ENCODE measurements at regions not wholly inside any gene's neighbourhood (a gene's known extent, or its start where the extent isn't known, plus 50 kb on each side); places are given as distances from the start of the nearest gene placed in this dataset.

GRCh38 chr3:176321099-176321498, 876.2 kb downstream of the TBL1XR1 start:
- DNase-seq (ENCODE audit: low read depth, low spot score) = no peak

GRCh38 chr3:176313426-176313825, 883.9 kb downstream of the TBL1XR1 start:
- TF ChIP-seq CTCF (IDR thresholded peaks at IDR 0.05; ENCODE audit: low read depth, low read length) = no peak
- in situ Hi-C loops (cut with HindIII; ENCODE audit: low sequenced_read_pairs) = no loop called here
- DNase-seq (ENCODE audit: low read depth, low spot score) = no peak
- no peak overlapping the region for H3K4me3 ChIP-seq (ENCODE audit: low read depth, low read length)

More at GRCh38 chr3:176321099-176321498, 876.2 kb downstream of the TBL1XR1 start:
- in situ Hi-C loops (cut with HindIII; ENCODE audit: low sequenced_read_pairs) = no loop called here
- TF ChIP-seq CTCF (IDR thresholded peaks at IDR 0.05; ENCODE audit: low read depth, low read length) = no peak
- no peak overlapping the region for H3K4me3 ChIP-seq (ENCODE audit: low read depth, low read length)

GRCh38 chr3:176310641-176311040, 886.6 kb downstream of the TBL1XR1 start:
- TF ChIP-seq CTCF (IDR thresholded peaks at IDR 0.05; ENCODE audit: low read depth, low read length) = no peak
- in situ Hi-C loops (cut with HindIII; ENCODE audit: low sequenced_read_pairs) = no loop called here

GRCh38 chr3:176302271-176302670, 895.0 kb downstream of the TBL1XR1 start:
- H3K4me3 ChIP-seq (ENCODE audit: low read depth, low read length) = no peak overlapping the region
- in situ Hi-C loops (cut with HindIII; ENCODE audit: low sequenced_read_pairs) = no loop called here
- no peak for DNase-seq (ENCODE audit: low read depth, low spot score)
- no peak for TF ChIP-seq CTCF (IDR thresholded peaks at IDR 0.05; ENCODE audit: low read depth, low read length)

More at GRCh38 chr3:176310641-176311040, 886.6 kb downstream of the TBL1XR1 start:
- H3K4me3 ChIP-seq (ENCODE audit: low read depth, low read length) = no peak overlapping the region
- no peak for DNase-seq (ENCODE audit: low read depth, low spot score)

- DNase-seq (ENCODE audit: low read depth, low spot score) = no peak
- in situ Hi-C loops (cut with HindIII; ENCODE audit: low sequenced_read_pairs) = no loop called here
- H3K4me3 ChIP-seq (ENCODE audit: low read depth, low read length) = no peak overlapping the region
- no peak for TF ChIP-seq CTCF (IDR thresholded peaks at IDR 0.05; ENCODE audit: low read depth, low read length)
These were observed 901.1 kb downstream of the TBL1XR1 start for GRCh38 chr3:176296066-176296597.

GRCh38 chr3:176293276-176293675, 904.0 kb downstream of the TBL1XR1 start:
- no peak overlapping the region for H3K4me3 ChIP-seq (ENCODE audit: low read depth, low read length)
- no peak for TF ChIP-seq CTCF (IDR thresholded peaks at IDR 0.05; ENCODE audit: low read depth, low read length)
- DNase-seq (ENCODE audit: low read depth, low spot score) = no peak
- in situ Hi-C loops (cut with HindIII; ENCODE audit: low sequenced_read_pairs) = no loop called here
